ENCODE measurements at regions not wholly inside any gene's neighbourhood (a gene's known extent, or its start where the extent isn't known, plus 50 kb on each side); places are given as distances from the start of the nearest gene placed in this dataset.
A peak's percentile ranks its signal among the peaks of the same experiment; 100 is the strongest.

- peaks cover 4% of the 10 kb centered on the region for H3K4me1 ChIP-seq
- no peak overlapping the region for H3K27ac ChIP-seq
- TF ChIP-seq POLR2A (IDR thresholded peaks at IDR 0.05), result no peak
- TF ChIP-seq CTCF (IDR thresholded peaks at IDR 0.05), result no peak
- no peak for DNase-seq
- intact Hi-C loops (cut with DNase I; ENCODE audit: low total_unique reads), result no loop called here
- H3K36me3 ChIP-seq (ENCODE audit: low read depth, missing control alignments), result no peaks in the 10 kb centered on the region
- H3K27me3 ChIP-seq, result no peaks in the 10 kb centered on the region
- WGBS, 2 donors, result 57% methylated on average over 8 of the region's 8 CpGs
- H3K4me3 ChIP-seq, result no peak overlapping the region
- H3K9me3 ChIP-seq, result no peaks in the 10 kb centered on the region
Observed at GRCh38 chr5:32842813-32843530, 131.9 kb downstream of the NPR3 start.

GRCh38 chr5:32843531-32843895 lies 132.4 kb downstream of the NPR3 start:
- Histone ChIP-seq H3K9me3 (no peaks in the 10 kb centered on the region), H3K27me3 (no peaks in the 10 kb centered on the region), H3K36me3 (ENCODE audit: low read depth, missing control alignments) (no peaks in the 10 kb centered on the region), H3K4me3 (no peak overlapping the region), H3K27ac (no peak overlapping the region), H3K4me1 (peaks cover 4% of the 10 kb centered on the region)
- WGBS, 2 donors, result 85 to 91% methylated on average over 3 of the region's 3 CpGs
- TF ChIP-seq POLR2A (IDR thresholded peaks at IDR 0.05), result no peak
- TF ChIP-seq CTCF (IDR thresholded peaks at IDR 0.05), result no peak
- intact Hi-C loops (cut with DNase I; ENCODE audit: low total_unique reads), result no loop called here
- no peak for DNase-seq

- Histone ChIP-seq H3K4me1 (peaks cover 4% of the 10 kb centered on the region), H3K9me3 (no peaks in the 10 kb centered on the region), H3K36me3 (ENCODE audit: low read depth, missing control alignments) (no peaks in the 10 kb centered on the region), H3K4me3 (no peak overlapping the region), H3K27me3 (no peaks in the 10 kb centered on the region), H3K27ac (peak overlapping the region in 1 of 2 donors; percentile 33)
- WGBS, 2 donors, result 65 to 79% methylated on average over 3 of the region's 3 CpGs
- DNase-seq, result no peak
- TF ChIP-seq CTCF (IDR thresholded peaks at IDR 0.05) (no peak), POLR2A (IDR thresholded peaks at IDR 0.05) (no peak)
- intact Hi-C loops (cut with DNase I; ENCODE audit: low total_unique reads), result no loop called here
Observed at GRCh38 chr5:32845171-32845570, 134.1 kb downstream of the NPR3 start.

GRCh38 chr5:32848120-32848519 lies 137.0 kb downstream of the NPR3 start:
- TF ChIP-seq CTCF (IDR thresholded peaks at IDR 0.05) (no peak), POLR2A (IDR thresholded peaks at IDR 0.05) (no peak)
- DNase-seq, result no peak
- H3K36me3 ChIP-seq (ENCODE audit: low read depth, missing control alignments), result no peaks in the 10 kb centered on the region
- intact Hi-C loops (cut with DNase I; ENCODE audit: low total_unique reads), result no loop called here
- H3K4me1 ChIP-seq, result peaks cover 4% of the 10 kb centered on the region
- H3K27me3 ChIP-seq, result no peaks in the 10 kb centered on the region
- no peak overlapping the region for H3K27ac ChIP-seq
- no peak overlapping the region for H3K4me3 ChIP-seq
- H3K9me3 ChIP-seq, result no peaks in the 10 kb centered on the region

- no peak overlapping the region for H3K27ac ChIP-seq
- intact Hi-C loops (cut with DNase I; ENCODE audit: low total_unique reads), result no loop called here
- H3K27me3 ChIP-seq, result no peaks in the 10 kb centered on the region
- peaks cover 4% of the 10 kb centered on the region for H3K4me1 ChIP-seq
- no peaks in the 10 kb centered on the region for H3K9me3 ChIP-seq
- H3K4me3 ChIP-seq, result no peak overlapping the region
- TF ChIP-seq POLR2A (IDR thresholded peaks at IDR 0.05) (no peak), CTCF (IDR thresholded peaks at IDR 0.05) (no peak)
- DNase-seq, result no peak
- no peaks in the 10 kb centered on the region for H3K36me3 ChIP-seq (ENCODE audit: low read depth, missing control alignments)
- 87 to 88% methylated on average over 3 of the region's 3 CpGs for WGBS, 2 donors
Observed at GRCh38 chr5:32848681-32849080, 137.6 kb downstream of the NPR3 start.
